IPS-18c (cell line): ENCODE measurements at regions not wholly inside any gene's neighbourhood (a gene's known extent, or its start where the extent isn't known, plus 50 kb on each side); places are given as distances from the start of the nearest gene placed in this dataset.

Experiments
- H3K4me3 ChIP-seq: 2 replicates; pipeline ENCODE4 v1.7.0; 2013; ENCODE audit warnings: low read depth, mild to moderate bottlenecking, low read length, moderate library complexity; ENCODE audit not compliant: insufficient read depth
- H3K9me3 ChIP-seq: one replicate; pipeline ENCODE4 v1.6.1; 2013; ENCODE audit warnings: mild to moderate bottlenecking, low read length, moderate library complexity; ENCODE audit not compliant: control insufficient read depth, insufficient read depth

- no peaks in the 10 kb centered on the region for H3K9me3 ChIP-seq
These were observed 260.2 kb upstream of the NR4A3 start for GRCh38 chr9:99561509-99561917.

GRCh38 chr9:99561961-99562565, 259.6 kb upstream of the NR4A3 start:
- H3K9me3 ChIP-seq, result no peaks in the 10 kb centered on the region
- no peak overlapping the region for H3K4me3 ChIP-seq

More at GRCh38 chr9:99561509-99561917, 260.2 kb upstream of the NR4A3 start:
- H3K4me3 ChIP-seq, result no peak overlapping the region

GRCh38 chr9:99563364-99563763, 258.3 kb upstream of the NR4A3 start:
- Histone ChIP-seq H3K4me3 (no peak overlapping the region), H3K9me3 (no peaks in the 10 kb centered on the region)

GRCh38 chr9:99565203-99565602, 256.5 kb upstream of the NR4A3 start:
- no peak overlapping the region for H3K4me3 ChIP-seq
- no peaks in the 10 kb centered on the region for H3K9me3 ChIP-seq

- H3K9me3 ChIP-seq, result no peaks in the 10 kb centered on the region
- H3K4me3 ChIP-seq, result no peak overlapping the region
These were observed 254.2 kb upstream of the NR4A3 start for GRCh38 chr9:99567436-99567835.

- Histone ChIP-seq H3K4me3 (no peak overlapping the region), H3K9me3 (no peaks in the 10 kb centered on the region)
These were observed 251.8 kb upstream of the NR4A3 start for GRCh38 chr9:99569840-99570239.

GRCh38 chr9:99572567-99572966, 249.1 kb upstream of the NR4A3 start:
- H3K9me3 ChIP-seq, result no peaks in the 10 kb centered on the region
- H3K4me3 ChIP-seq, result no peak overlapping the region

- Histone ChIP-seq H3K4me3 (no peak overlapping the region), H3K9me3 (no peaks in the 10 kb centered on the region)
These were observed 248.6 kb upstream of the NR4A3 start for GRCh38 chr9:99573085-99573484.

- no peaks in the 10 kb centered on the region for H3K9me3 ChIP-seq
- no peak overlapping the region for H3K4me3 ChIP-seq
These were observed 247.8 kb upstream of the NR4A3 start for GRCh38 chr9:99573886-99574285.

GRCh38 chr9:99576002-99576401, 245.7 kb upstream of the NR4A3 start:
- no peak overlapping the region for H3K4me3 ChIP-seq
- no peaks in the 10 kb centered on the region for H3K9me3 ChIP-seq

GRCh38 chr9:99576876-99577275, 244.8 kb upstream of the NR4A3 start:
- no peaks in the 10 kb centered on the region for H3K9me3 ChIP-seq

GRCh38 chr9:99577351-99577750, 244.3 kb upstream of the NR4A3 start:
- H3K9me3 ChIP-seq, result no peaks in the 10 kb centered on the region

More at GRCh38 chr9:99576876-99577275, 244.8 kb upstream of the NR4A3 start:
- no peak overlapping the region for H3K4me3 ChIP-seq

GRCh38 chr9:99578666-99579065, 243.0 kb upstream of the NR4A3 start:
- Histone ChIP-seq H3K9me3 (no peaks in the 10 kb centered on the region), H3K4me3 (no peak overlapping the region)

More at GRCh38 chr9:99577351-99577750, 244.3 kb upstream of the NR4A3 start:
- H3K4me3 ChIP-seq, result no peak overlapping the region

- no peak overlapping the region for H3K4me3 ChIP-seq
- no peaks in the 10 kb centered on the region for H3K9me3 ChIP-seq
These were observed 241.7 kb upstream of the NR4A3 start for GRCh38 chr9:99579964-99580363.

GRCh38 chr9:99582814-99583213, 238.9 kb upstream of the NR4A3 start:
- no peaks in the 10 kb centered on the region for H3K9me3 ChIP-seq
- H3K4me3 ChIP-seq, result no peak overlapping the region

- no peak overlapping the region for H3K4me3 ChIP-seq
These were observed 233.4 kb upstream of the NR4A3 start for GRCh38 chr9:99588299-99588698.

GRCh38 chr9:99588747-99589146, 232.9 kb upstream of the NR4A3 start:
- H3K9me3 ChIP-seq, result no peaks in the 10 kb centered on the region

More at GRCh38 chr9:99588299-99588698, 233.4 kb upstream of the NR4A3 start:
- no peaks in the 10 kb centered on the region for H3K9me3 ChIP-seq

GRCh38 chr9:99590410-99590809, 231.3 kb upstream of the NR4A3 start:
- Histone ChIP-seq H3K4me3 (no peak overlapping the region), H3K9me3 (no peaks in the 10 kb centered on the region)

More at GRCh38 chr9:99588747-99589146, 232.9 kb upstream of the NR4A3 start:
- H3K4me3 ChIP-seq, result no peak overlapping the region

- H3K9me3 ChIP-seq, result no peaks in the 10 kb centered on the region
- no peak overlapping the region for H3K4me3 ChIP-seq
These were observed 230.8 kb upstream of the NR4A3 start for GRCh38 chr9:99590840-99591239.
